PFSK-1 (cell line): ENCODE measurements at regions not wholly inside any gene's neighbourhood (a gene's known extent, or its start where the extent isn't known, plus 50 kb on each side); places are given as distances from the start of the nearest gene placed in this dataset.

ENCODE experiments used
- FOXP2 ChIP-seq: optimal IDR thresholded peaks from 2 replicates; pipeline ENCODE3; 2011; ENCODE audit warnings: borderline replicate concordance, control low read depth, inconsistent platforms; ENCODE audit not compliant: insufficient read depth; ENCODE audit errors: extremely low read length, extremely low read depth
- POLR2AphosphoS5 ChIP-seq: IDR thresholded peaks from 2 replicates; pipeline ENCODE4 v1.6.1; 2012; ENCODE audit warnings: low read depth, mild to moderate bottlenecking, control low read depth, low read length, moderate library complexity
- REST ChIP-seq, 2 experiments: IDR thresholded peaks; 2 replicates each; pipeline versions ENCODE4 v1.6.1 to v1.8.0; 2011 to 2012; ENCODE audit warnings: low read depth in 2 of 2, low read length in 2 of 2, control low read depth in 1 of 2, inconsistent platforms in 1 of 2, mild to moderate bottlenecking in 1 of 2, moderate library complexity in 1 of 2; ENCODE audit not compliant: insufficient read depth in 1 of 2
- SIN3A ChIP-seq: IDR thresholded peaks from 2 replicates; pipeline ENCODE4 v1.6.1; 2012; ENCODE audit warnings: mild to moderate bottlenecking, low read length, moderate library complexity, borderline replicate concordance; ENCODE audit not compliant: insufficient read depth
- TAF1 ChIP-seq: IDR thresholded peaks from 2 replicates; pipeline ENCODE4 v1.6.1; 2012; ENCODE audit warnings: low read length, control low read depth, borderline replicate concordance; ENCODE audit not compliant: insufficient read depth

- TF ChIP-seq POLR2AphosphoS5: no peak
- TF ChIP-seq FOXP2: no peak
Measured at GRCh38 chr11:122486793-122487495, 168.6 kb upstream of the UBASH3B start.

- TF ChIP-seq TAF1 (no peak), POLR2AphosphoS5 (no peak), SIN3A (no peak), FOXP2 (no peak), REST (IDR thresholded peaks at IDR 0.05; ENCODE audit: insufficient read depth in 1 of 2, low read depth in 2 of 2, low read length in 2 of 2) (no peak)
Measured at GRCh38 chr11:122478986-122479385, 176.5 kb upstream of the UBASH3B start.

GRCh38 chr11:122468965-122469364 is 186.6 kb upstream of the UBASH3B start:
- TF ChIP-seq REST (IDR thresholded peaks at IDR 0.05; ENCODE audit: insufficient read depth in 1 of 2, low read depth in 2 of 2, low read length in 2 of 2) (no peak), POLR2AphosphoS5 (no peak), FOXP2 (no peak), TAF1 (no peak), SIN3A (no peak)

- TF ChIP-seq POLR2AphosphoS5 (no peak), TAF1 (no peak), FOXP2 (no peak), SIN3A (no peak), REST (IDR thresholded peaks at IDR 0.05; ENCODE audit: insufficient read depth in 1 of 2, low read depth in 2 of 2, low read length in 2 of 2) (no peak)
Measured at GRCh38 chr11:122463530-122463929, 192.0 kb upstream of the UBASH3B start.

- TF ChIP-seq TAF1 (no peak), FOXP2 (no peak), POLR2AphosphoS5 (no peak), SIN3A (no peak), REST (IDR thresholded peaks at IDR 0.05; ENCODE audit: insufficient read depth in 1 of 2, low read depth in 2 of 2, low read length in 2 of 2) (no peak)
Measured at GRCh38 chr11:122459064-122459463, 196.5 kb upstream of the UBASH3B start.
